Neural cell (in vitro differentiated cells): ENCODE measurements at regions not wholly inside any gene's neighbourhood (a gene's known extent, or its start where the extent isn't known, plus 50 kb on each side); places are given as distances from the start of the nearest gene placed in this dataset.

Source experiments
- H2AFZ ChIP-seq: fragments of 200-600, 300-800 bp; sonication (generic), shearing (Covaris generic); 2 replicates; pipeline ENCODE4 v1.6.0; 2014; ENCODE audit warnings: low read depth, mild to moderate bottlenecking, antibody characterized with exemption, low read length, moderate library complexity
- H3F3A ChIP-seq: fragments of 200-600 bp; shearing (Covaris generic); 2 replicates; pipeline ENCODE4 v1.6.1; 2016; ENCODE audit warnings: mild to moderate bottlenecking, moderate library complexity, mixed read lengths, antibody characterized with exemption, low read length; ENCODE audit not compliant: insufficient read depth, poor library complexity, severe bottlenecking
- H3K27ac ChIP-seq: fragments of 200-600, 300-800 bp; sonication (generic), shearing (Covaris generic); 2 replicates; pipeline ENCODE4 v1.5.1; 2014; ENCODE audit warnings: mild to moderate bottlenecking, low read length, moderate library complexity
- H3K27me3 ChIP-seq: fragments of 300-800, 200-600 bp; sonication (generic), shearing (Covaris generic); 2 replicates; pipeline ENCODE4 v1.6.0; 2014; ENCODE audit warnings: mild to moderate bottlenecking, low read depth, low read length, moderate library complexity; ENCODE audit not compliant: insufficient read depth
- H3K36me3 ChIP-seq: fragments of 300-800, 200-600 bp; sonication (generic), shearing (Covaris generic); 2 replicates; pipeline ENCODE4 v1.5.1; 2014; ENCODE audit warnings: mild to moderate bottlenecking, antibody characterized with exemption, low read length, moderate library complexity; ENCODE audit not compliant: insufficient read depth
- H3K4me2 ChIP-seq: fragments of 300-800, 200-600 bp; sonication (generic), shearing (Covaris generic); 2 replicates; pipeline ENCODE4 v1.6.0; 2014; ENCODE audit warnings: mild to moderate bottlenecking, low read length
- H3K4me3 ChIP-seq: fragments of 300-800, 200-600 bp; sonication (generic), shearing (Covaris generic); 2 replicates; pipeline ENCODE4 v1.5.1; 2014; ENCODE audit warnings: mild to moderate bottlenecking, low read length, moderate library complexity
- H3K79me2 ChIP-seq: fragments of 200-600 bp; shearing (Covaris generic); replicated peaks from 2 replicates; pipeline ENCODE4 v1.6.0; 2014; ENCODE audit warnings: mild to moderate bottlenecking, low read length, moderate library complexity; ENCODE audit not compliant: insufficient read depth
- H3K9ac ChIP-seq: fragments of 300-800, 200-600 bp; sonication (generic), shearing (Covaris generic); 2 replicates; pipeline ENCODE4 v1.6.1; 2016; ENCODE audit warnings: mild to moderate bottlenecking, low read length, mixed read lengths
- H3K9me2 ChIP-seq: fragments of 200-600 bp; shearing (Covaris generic); 2 replicates; pipeline ENCODE4 v1.6.1; 2016; ENCODE audit warnings: mild to moderate bottlenecking, low read length, mixed read lengths; ENCODE audit not compliant: insufficient read depth
- H3K9me3 ChIP-seq: fragments of 200-600, 300-800 bp; sonication (generic), shearing (Covaris generic); 2 replicates; pipeline ENCODE4 v1.6.1; 2016; ENCODE audit warnings: mild to moderate bottlenecking, mixed run types, low read length, moderate library complexity, mixed read lengths
- H4K20me1 ChIP-seq: fragments of 200-600 bp; shearing (Covaris generic); 2 replicates; pipeline ENCODE4 v1.6.1; 2016; ENCODE audit warnings: mild to moderate bottlenecking, mixed run types; ENCODE audit not compliant: insufficient read depth
- EP300 ChIP-seq: fragments of 450-650 bp; conservative IDR thresholded peaks from 2 replicates; pipeline ENCODE4 v1.6.1; 2014; ENCODE audit warnings: antibody characterized with exemption, mild to moderate bottlenecking, moderate library complexity; ENCODE audit not compliant: poor library complexity, severe bottlenecking
- EZH2 ChIP-seq: fragments of 200-600, 300-800 bp; shearing (Covaris generic), sonication (generic); IDR thresholded peaks from 2 replicates; pipeline ENCODE4 v1.6.1; 2014; ENCODE audit warnings: antibody characterized with exemption, low read length, borderline replicate concordance, mild to moderate bottlenecking; ENCODE audit not compliant: insufficient read depth, poor library complexity, severe bottlenecking
- MXI1 ChIP-seq: fragments of 450-650 bp; conservative IDR thresholded peaks from 2 replicates; pipeline ENCODE4 v1.6.1; 2014; ENCODE audit warnings: antibody characterized with exemption, mild to moderate bottlenecking; ENCODE audit not compliant: poor library complexity, severe bottlenecking
- POLR2AphosphoS5 ChIP-seq: IDR thresholded peaks from 2 replicates; pipeline ENCODE4 v1.6.1; 2012
- RAD21 ChIP-seq: fragments of 450-650 bp; conservative IDR thresholded peaks from 2 replicates; pipeline ENCODE4 v1.6.1; 2014; ENCODE audit warnings: antibody characterized with exemption, mild to moderate bottlenecking, moderate library complexity
- SMC3 ChIP-seq: fragments of 450-650 bp; conservative IDR thresholded peaks from 2 replicates; pipeline ENCODE4 v1.6.1; 2014; ENCODE audit warnings: antibody characterized with exemption, mild to moderate bottlenecking, moderate library complexity; ENCODE audit not compliant: poor library complexity
- TAF1 ChIP-seq: IDR thresholded peaks from 2 replicates; pipeline ENCODE4 v1.6.1; 2012; ENCODE audit warnings: low read depth
- TF ChIP-seq, protein P1 (sequence below): IDR thresholded peaks from 2 replicates; pipeline ENCODE4 v1.6.1; 2012; ENCODE audit warnings: borderline replicate concordance
- TF ChIP-seq, protein P2 (sequence below): fragments of 450-650 bp; IDR thresholded peaks from 2 replicates; pipeline ENCODE4 v1.5.1; 2014; ENCODE audit warnings: antibody characterized with exemption, mild to moderate bottlenecking, moderate library complexity; ENCODE audit not compliant: poor library complexity, severe bottlenecking

DNA sequence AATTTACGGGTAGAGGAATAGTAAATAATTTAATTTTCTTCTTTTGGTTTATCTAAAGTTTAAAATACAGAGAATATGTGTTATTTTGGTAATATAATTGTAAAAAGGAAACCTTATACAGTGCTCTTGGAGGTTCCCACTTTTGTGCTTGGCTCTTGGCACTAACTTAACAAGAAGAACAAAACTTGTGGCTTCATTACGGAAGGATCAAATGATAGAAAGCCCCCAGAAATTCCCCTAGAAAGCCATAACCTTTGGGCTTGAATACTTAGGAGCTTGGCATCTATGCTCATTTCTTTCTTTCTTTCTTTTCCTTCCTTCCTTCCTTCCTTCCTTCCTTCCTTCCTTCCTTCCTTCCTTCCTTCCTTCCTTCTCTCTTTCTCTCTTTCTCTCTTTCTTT, 197.5 kb downstream of the SOX2 start:
- H3K9me2 ChIP-seq = no peaks in the 10 kb centered on the region
- no peaks in the 10 kb centered on the region for H3K9me3 ChIP-seq
- no peak overlapping the region for H2AFZ ChIP-seq
- no peaks in the 10 kb centered on the region for H3F3A ChIP-seq
- H3K36me3 ChIP-seq = no peaks in the 10 kb centered on the region
- TF ChIP-seq MXI1 = no peak
- no peak for TF ChIP-seq POLR2AphosphoS5
- TF ChIP-seq EZH2 = no peak
- TF ChIP-seq SMC3 = no peak
- TF ChIP-seq, protein P1, sequence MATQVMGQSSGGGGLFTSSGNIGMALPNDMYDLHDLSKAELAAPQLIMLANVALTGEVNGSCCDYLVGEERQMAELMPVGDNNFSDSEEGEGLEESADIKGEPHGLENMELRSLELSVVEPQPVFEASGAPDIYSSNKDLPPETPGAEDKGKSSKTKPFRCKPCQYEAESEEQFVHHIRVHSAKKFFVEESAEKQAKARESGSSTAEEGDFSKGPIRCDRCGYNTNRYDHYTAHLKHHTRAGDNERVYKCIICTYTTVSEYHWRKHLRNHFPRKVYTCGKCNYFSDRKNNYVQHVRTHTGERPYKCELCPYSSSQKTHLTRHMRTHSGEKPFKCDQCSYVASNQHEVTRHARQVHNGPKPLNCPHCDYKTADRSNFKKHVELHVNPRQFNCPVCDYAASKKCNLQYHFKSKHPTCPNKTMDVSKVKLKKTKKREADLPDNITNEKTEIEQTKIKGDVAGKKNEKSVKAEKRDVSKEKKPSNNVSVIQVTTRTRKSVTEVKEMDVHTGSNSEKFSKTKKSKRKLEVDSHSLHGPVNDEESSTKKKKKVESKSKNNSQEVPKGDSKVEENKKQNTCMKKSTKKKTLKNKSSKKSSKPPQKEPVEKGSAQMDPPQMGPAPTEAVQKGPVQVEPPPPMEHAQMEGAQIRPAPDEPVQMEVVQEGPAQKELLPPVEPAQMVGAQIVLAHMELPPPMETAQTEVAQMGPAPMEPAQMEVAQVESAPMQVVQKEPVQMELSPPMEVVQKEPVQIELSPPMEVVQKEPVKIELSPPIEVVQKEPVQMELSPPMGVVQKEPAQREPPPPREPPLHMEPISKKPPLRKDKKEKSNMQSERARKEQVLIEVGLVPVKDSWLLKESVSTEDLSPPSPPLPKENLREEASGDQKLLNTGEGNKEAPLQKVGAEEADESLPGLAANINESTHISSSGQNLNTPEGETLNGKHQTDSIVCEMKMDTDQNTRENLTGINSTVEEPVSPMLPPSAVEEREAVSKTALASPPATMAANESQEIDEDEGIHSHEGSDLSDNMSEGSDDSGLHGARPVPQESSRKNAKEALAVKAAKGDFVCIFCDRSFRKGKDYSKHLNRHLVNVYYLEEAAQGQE = no peak
- TF ChIP-seq RAD21 = no peak
- TF ChIP-seq TAF1 = no peak
- no peak for TF ChIP-seq EP300
- TF ChIP-seq, protein P2, sequence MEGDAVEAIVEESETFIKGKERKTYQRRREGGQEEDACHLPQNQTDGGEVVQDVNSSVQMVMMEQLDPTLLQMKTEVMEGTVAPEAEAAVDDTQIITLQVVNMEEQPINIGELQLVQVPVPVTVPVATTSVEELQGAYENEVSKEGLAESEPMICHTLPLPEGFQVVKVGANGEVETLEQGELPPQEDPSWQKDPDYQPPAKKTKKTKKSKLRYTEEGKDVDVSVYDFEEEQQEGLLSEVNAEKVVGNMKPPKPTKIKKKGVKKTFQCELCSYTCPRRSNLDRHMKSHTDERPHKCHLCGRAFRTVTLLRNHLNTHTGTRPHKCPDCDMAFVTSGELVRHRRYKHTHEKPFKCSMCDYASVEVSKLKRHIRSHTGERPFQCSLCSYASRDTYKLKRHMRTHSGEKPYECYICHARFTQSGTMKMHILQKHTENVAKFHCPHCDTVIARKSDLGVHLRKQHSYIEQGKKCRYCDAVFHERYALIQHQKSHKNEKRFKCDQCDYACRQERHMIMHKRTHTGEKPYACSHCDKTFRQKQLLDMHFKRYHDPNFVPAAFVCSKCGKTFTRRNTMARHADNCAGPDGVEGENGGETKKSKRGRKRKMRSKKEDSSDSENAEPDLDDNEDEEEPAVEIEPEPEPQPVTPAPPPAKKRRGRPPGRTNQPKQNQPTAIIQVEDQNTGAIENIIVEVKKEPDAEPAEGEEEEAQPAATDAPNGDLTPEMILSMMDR = no peak
- no peak overlapping the region for H3K4me3 ChIP-seq
- H3K9ac ChIP-seq = no peak overlapping the region
- H3K27me3 ChIP-seq = no peaks in the 10 kb centered on the region
- H3K4me2 ChIP-seq = no peak overlapping the region
- no peaks in the 10 kb centered on the region for H4K20me1 ChIP-seq
- no peak overlapping the region for H3K27ac ChIP-seq
- H3K79me2 ChIP-seq = no peaks in the 10 kb centered on the region

DNA sequence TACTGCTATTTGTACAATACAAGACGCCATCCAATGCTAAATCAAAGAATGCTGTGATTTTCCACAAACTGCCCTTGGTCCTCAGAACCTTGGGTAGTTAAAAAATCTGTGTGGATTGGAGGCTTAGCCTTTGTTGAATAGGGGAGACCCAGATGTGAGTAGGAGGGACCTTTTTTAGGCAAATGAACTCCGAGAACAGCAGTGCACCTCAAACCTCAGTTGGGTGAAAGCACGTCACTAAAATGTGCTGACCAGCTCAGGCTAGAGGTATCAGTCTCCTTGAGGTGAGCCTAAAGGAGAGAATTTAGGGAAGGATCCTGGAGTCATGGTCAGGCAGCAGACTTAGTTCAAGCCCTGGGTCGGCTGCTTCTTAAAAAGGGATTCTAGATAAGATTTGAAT, 200.7 kb downstream of the SOX2 start:
- Histone ChIP-seq H3K79me2 (no peaks in the 10 kb centered on the region), H3K4me3 (no peak overlapping the region), H3F3A (no peaks in the 10 kb centered on the region), H3K4me2 (no peak overlapping the region), H4K20me1 (no peaks in the 10 kb centered on the region), H3K9ac (no peak overlapping the region), H3K27me3 (no peaks in the 10 kb centered on the region), H3K36me3 (no peaks in the 10 kb centered on the region), H3K9me2 (no peaks in the 10 kb centered on the region), H2AFZ (no peak overlapping the region), H3K27ac (no peak overlapping the region), H3K9me3 (no peaks in the 10 kb centered on the region)
- TF ChIP-seq, protein P1 = no peak
- TF ChIP-seq MXI1 (no peak), TAF1 (no peak), POLR2AphosphoS5 (no peak), EZH2 (no peak), RAD21 (no peak), SMC3 (no peak), EP300 (no peak)
- TF ChIP-seq, protein P2 = no peak
